D721Med (cell line): ENCODE measurements at regions not wholly inside any gene's neighbourhood (a gene's known extent, or its start where the extent isn't known, plus 50 kb on each side); places are given as distances from the start of the nearest gene placed in this dataset.
A peak's percentile ranks its signal among the peaks of the same experiment; 100 is the strongest.

ENCODE experiments used
- DNase-seq: peaks from one replicate; pipeline ENCODE4 v3.0.0; 2011; ENCODE audit warnings: low spot score; ENCODE audit not compliant: insufficient read length
- FAIRE-seq: peaks from 2 replicates; lab custom pipeline; 2011; peaks lifted over from hg19 to GRCh38; lab: Jason Lieb, UNC
- CTCF ChIP-seq: IDR thresholded peaks from 2 replicates; pipeline ENCODE4 v1.5.1; 2012; ENCODE audit warnings: mild to moderate bottlenecking, control low read depth; ENCODE audit not compliant: insufficient read depth; ENCODE audit errors: missing control alignments

DNA sequence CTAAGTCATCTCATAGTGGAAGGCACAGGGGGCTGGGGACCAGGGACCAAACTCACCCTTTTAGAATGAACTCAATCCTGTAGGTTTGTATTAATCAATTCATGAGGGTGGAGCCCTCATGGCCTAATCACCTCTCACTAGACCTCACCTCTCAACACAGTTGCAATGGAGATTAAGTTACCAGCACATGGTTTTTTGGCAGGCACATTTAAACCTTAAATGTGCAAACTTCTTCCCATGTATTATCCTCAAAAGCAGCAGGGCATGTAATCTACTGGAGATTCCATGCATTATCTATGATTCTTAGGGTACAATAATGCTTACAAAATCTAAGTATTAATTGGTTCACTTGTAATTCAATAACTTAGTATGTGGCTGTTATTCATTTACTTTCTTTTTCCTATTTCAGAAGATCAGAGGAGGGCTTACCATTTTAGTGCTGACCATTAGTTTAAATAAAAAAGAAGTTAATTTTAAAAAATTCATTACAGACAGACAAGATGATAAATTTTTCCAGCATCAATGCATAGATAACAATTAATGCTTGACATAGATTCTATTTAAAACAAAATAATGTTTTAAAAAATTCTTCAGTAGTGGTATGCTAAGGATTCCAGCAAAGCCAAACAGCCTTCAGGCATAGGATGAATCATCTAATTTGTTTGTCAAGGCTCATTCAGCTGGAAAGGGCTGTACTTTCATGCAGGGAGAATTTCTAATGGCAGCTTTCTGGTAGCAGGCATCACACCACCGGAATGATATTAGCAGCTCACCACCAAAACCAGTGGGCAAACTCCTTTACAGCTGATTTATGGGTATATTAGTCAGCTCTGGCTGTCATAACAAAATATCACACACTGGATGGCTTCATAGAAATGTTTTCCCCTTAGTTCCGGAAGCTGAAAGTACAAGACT lies 124.6 kb upstream of the ZNF648 start:
- no peak for DNase-seq
- no peak for FAIRE-seq
- no peak for TF ChIP-seq CTCF

- no peak for DNase-seq
- TF ChIP-seq CTCF: no peak
- no peak for FAIRE-seq
These were observed 123.6 kb upstream of the ZNF648 start for GRCh38 chr1:182185136-182185535.

DNA sequence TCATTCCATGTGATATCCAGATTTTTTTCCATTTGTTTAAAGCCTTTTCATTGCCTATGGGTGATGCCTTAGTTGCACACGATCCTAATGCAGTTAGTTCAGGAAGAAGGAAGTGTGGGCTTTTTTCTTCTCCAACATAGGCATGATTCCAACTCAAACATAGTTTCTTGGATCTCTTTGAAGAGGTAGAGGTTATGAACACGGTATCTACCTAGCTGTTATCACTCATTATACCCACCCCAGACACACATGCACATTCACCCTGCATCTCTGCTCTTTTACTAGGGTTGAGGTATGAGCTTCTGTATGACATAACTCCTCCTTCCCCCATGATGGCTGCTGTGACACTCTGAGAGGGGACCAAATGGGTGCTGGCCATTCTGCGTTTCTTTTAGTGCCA lies 122.1 kb upstream of the ZNF648 start:
- TF ChIP-seq CTCF: no peak
- no peak for FAIRE-seq

DNA sequence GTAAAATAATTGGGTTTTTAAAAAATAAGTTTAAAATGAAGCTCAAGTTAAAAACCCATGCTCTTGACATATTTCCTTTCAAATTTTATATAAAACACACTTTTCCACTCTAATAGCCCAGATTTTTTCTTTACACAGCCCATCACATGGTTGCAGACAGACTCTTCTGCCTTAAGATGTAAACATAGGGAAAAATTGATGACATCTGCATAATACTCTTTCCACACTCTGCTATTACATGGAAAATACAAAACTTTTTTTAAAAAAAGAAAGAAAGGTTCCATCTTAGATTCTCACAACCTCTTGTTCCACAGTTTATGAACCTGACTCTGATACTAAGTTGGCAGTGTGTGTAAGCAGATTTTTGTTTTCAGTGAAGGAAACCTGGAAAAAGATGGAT lies 120.8 kb upstream of the ZNF648 start:
- TF ChIP-seq CTCF: no peak
- FAIRE-seq: no peak
- no peak for DNase-seq

More for the DNA sequence above, 122.1 kb upstream of the ZNF648 start:
- no peak for DNase-seq

- TF ChIP-seq CTCF: no peak
- FAIRE-seq (no peak), DNase-seq (no peak)
These were observed 119.7 kb upstream of the ZNF648 start for GRCh38 chr1:182181167-182181572.

DNA sequence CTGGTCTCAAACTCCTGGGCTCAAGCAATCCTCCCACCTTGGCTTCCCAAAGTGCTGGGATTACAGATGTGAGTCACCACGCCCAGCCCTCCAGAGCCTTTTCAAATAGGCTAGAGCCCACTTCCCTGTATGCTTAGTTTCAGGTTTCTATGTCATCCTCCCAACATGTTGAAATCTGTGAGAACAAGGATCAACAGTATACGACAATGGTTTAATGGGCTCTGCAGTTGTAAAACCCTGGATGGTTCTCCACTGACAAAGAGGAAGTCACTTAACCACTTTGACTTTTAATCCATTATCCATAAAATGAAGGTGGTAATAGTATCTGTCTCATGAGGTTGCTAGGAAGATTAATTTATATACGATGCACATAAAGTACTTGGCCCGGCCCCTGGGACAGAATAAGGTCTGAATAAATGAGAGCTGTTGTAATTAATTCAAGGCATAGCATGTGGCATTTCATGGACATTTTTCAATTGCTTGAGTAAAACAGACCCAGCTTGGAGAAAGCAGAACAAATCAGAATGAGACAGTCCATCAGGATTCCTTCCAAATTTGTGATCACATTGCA lies 113.9 kb upstream of the ZNF648 start:
- DNase-seq (no peak), FAIRE-seq (no peak)
- TF ChIP-seq CTCF: no peak

GRCh38 chr1:182174513-182174855 lies 113.0 kb upstream of the ZNF648 start:
- no peak for TF ChIP-seq CTCF
- DNase-seq (no peak), FAIRE-seq (peak; percentile 21)
